GM21786 (cell line): ENCODE measurements at regions not wholly inside any gene's neighbourhood (a gene's known extent, or its start where the extent isn't known, plus 50 kb on each side); places are given as distances from the start of the nearest gene placed in this dataset.

Source experiments
- ATAC-seq: cut with Tn5 transposase; IDR thresholded peaks from one replicate; pipeline ENCODE4 v1.9.1; 2021; ENCODE audit not compliant: unreplicated experiment

- ATAC-seq: no peak
Observed at GRCh38 chr3:127033171-127033570, 50.3 kb downstream of the PLXNA1 start.

- no peak for ATAC-seq
Observed at GRCh38 chr3:127033786-127034185, 50.9 kb downstream of the PLXNA1 start.

GRCh38 chr3:127034195-127034989 lies 51.5 kb downstream of the PLXNA1 start:
- no peak for ATAC-seq

DNA sequence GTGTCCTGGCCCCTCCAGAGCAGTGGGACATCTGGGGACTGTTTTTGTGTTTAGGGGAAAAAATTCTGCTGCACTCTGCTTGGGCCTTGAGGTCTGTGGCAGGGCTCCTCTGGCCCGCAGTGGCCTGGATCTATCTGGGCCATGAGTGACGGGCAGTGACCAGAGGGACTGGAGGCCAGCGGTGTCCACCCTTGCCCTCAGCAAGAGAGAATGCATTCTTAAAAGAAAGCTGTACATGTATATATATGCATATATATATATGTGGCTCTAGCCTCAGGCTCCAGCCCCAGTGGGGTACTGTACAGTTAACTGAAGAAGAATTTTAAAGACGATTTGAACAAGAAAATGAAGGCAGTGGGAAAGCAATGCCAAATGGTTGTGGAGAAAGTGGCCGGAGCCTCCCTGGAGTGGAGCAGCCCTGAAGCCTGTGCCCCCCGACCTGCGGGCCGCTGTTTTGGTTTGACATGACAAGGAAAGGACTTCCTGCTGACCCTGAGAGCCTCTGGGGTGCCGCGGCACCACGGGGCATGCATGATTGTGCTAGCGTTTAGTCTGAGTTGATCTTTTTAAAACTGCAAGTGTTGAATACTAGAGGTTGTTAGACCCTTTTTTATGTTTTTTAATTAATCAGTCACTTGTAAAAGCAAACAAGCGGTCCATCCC lies 52.2 kb downstream of the PLXNA1 start:
- ATAC-seq: no peak

DNA sequence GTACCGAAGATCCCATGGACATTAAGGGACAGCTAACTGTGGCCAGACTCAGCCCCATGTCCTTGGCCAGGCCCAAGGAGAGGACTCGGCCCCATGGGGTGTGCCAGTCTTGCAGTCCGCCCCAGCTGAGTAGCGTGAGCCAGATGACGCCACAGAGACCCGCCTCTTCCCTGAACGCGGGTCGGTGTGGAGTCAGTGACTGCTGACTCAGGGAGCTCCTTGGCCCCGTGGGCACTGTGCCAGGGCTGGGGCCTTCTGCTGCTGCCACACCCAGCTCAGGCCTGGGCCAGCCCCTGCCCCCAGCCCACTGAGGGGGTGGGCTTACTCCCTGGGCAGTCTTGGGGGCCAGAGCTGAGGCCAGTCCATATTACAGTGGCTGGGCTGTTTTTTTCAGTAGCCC lies 52.8 kb downstream of the PLXNA1 start:
- no peak for ATAC-seq

DNA sequence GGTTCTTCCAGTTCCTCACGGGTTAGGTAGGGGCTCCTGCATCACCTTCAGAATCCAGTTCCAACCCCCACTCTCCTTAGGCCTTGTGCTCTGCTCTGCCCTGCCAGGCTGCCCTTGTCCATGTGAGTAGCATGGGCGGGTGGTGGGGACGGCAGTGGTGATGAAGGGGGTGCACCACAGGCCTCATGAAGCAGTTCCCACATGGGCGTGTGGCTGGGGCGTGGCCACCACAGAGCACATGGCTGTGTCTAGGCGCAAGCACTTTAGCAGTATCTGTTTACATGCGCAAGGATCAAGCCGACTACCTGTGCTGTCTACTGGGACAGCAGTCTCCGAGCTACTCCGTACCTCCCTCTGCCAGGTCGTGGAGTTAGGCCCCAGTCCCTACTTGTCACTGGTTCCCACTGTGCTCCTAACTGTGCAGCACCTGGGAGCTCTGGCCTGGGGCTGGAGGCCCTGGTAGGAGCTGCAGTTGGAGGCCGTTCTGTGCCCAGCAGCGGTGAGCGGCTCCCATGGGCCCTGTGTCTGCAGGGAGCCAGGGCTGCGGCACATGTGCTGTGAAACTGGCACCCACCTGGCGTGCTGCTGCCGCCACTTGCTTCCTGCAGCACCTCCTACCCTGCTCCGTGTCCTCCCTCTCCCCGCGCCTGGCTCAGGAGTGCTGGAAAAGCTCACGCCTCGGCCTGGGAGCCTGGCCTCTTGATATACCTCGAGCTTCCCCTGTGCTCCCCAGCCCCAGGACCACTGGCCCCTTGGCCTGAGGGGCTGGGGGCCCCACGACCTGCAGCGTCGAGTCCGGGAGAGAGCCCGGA lies 53.5 kb downstream of the PLXNA1 start:
- no peak for ATAC-seq

- no peak for ATAC-seq
Observed at GRCh38 chr3:127037021-127037400, 54.1 kb downstream of the PLXNA1 start.

- ATAC-seq: no peak
Observed at GRCh38 chr3:127037418-127037841, 54.5 kb downstream of the PLXNA1 start.

DNA sequence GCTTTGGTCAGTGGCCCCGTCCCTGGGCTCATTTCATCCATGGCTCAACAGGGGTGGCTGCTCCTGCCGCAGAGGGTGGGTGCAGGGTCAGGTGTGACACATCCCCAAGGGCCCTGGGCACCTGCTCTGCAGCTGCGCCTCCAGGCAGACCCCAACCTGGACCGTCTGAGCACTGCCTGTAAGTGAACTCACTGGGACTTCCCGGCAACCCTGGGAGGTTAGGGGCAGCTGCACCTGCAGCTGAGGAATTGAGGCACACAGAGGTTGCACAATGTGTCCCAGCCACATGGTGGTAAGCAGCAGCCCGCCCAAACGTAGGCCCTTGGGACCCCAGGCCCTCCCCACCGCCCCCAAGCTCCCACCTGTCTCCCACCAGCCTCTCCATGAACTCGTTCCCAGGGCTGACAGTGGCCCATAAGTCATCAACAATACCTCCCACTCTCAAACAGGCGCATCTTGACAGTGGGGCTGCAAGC lies 55.1 kb downstream of the PLXNA1 start:
- no peak for ATAC-seq

DNA sequence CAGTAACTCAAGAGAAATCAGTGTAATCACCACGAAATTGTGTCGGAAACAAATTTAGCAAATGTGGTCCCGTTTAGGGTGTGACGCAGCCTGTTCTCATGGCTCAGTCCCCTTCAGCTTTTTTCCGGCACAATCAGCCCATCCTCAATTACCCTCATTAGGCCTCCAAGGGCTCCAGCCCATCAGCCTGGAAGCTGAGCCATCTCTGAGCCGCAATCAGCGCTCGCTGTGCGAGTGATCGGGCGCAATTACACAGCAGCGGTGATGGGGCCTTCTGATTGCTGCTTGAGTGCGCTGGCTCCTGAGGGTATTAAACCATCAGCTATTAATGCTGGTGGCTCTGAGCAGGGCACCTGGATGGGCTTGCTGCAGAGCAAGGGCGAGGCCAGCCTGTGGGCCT lies 55.6 kb downstream of the PLXNA1 start:
- ATAC-seq: no peak

DNA sequence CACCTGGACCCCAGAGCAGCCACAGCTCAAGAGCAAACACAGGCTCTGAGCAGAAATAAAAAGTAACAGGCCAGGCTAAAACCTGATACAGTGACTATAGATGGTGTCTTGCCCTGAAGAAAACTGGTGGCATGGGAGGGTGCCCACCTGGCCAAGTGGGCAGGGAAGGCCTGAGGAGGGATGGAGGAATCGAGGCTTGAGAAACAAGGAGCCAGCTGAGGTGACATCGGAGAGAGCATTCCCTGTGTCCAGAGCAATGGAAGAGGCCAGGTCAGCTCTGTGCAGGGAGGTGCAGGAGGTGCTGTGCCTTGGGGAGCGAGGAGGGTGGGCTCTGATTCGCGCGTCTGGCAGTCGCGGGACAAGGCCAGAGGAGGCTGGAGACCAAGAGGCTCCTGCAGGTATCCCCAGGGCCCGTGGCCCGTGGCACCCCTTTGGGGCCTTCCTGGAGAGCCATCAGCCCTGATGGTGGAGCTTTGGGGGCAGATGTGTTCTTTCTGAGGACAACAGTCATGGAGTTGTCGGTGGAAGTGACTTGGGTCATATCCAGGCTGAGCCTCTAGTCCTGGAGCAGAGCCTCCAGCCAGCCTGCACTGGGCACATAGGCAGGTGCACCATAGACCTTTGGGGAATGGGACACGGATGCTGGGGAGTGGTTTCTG lies 56.1 kb downstream of the PLXNA1 start:
- no peak for ATAC-seq

DNA sequence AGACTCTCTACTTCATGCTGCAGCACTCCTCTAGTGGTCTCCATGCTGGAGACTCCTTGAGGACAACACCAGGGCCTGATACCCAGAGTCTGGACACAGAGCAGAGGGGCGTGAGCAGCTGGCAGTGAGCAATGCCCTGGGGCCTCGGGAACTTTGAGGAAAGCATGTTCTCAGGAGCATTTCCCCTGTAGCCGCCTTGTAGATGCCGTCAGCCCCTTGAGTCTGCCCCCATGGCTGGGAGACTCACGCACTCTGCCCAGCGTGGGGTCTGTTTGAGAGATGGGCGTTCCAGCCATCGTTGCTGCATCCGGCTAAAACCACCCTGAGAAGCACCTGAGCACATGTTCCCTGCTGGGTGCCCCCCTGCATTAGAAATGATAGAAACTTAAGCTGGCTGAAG lies 56.8 kb downstream of the PLXNA1 start:
- no peak for ATAC-seq

DNA sequence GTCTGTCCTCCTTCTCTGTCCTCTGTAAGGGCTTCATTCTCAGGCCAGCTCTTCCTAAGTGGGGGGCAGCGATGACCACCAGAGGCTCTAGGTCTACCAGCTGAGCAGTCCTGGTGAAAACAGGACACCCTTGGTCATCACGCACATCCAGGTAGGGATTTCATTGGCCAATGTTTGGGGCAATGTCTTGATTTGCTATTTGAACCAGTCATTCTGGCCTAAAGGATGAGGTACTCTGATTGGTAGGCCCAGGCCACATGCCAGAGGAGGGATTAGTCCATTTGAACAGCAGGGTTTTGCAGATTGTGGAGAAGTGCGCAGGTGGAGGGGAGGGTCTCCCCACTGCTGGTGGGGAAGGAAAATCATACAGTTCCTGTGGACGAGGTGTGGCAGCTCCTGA lies 57.3 kb downstream of the PLXNA1 start:
- ATAC-seq: no peak

DNA sequence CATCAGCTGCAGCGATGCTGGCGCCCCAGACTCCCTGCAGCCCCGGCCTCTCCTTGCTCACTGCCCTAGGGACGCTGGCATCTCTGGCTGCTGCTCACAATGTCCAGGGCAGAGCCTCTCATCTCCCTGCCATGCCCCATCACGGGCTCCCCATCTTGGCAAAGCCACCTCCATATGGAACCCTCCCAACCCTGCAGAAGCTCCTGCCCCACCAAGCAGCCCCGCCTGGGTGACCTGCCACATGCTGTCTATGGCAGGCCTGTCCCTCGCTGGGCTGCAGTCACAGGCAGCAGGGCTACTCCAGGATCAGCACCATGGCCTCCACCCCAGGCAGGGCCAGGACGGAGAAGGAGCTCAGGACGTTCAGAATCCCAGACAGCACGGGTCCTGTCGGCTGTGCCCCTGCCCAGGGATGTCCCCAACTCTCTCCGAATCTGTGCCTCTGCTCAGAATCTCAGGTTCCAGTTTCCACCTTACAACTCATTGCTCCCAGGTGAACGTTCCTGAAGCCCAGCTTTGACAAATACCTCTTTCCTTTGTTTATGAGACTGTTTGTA lies 58.4 kb downstream of the PLXNA1 start:
- ATAC-seq: no peak

DNA sequence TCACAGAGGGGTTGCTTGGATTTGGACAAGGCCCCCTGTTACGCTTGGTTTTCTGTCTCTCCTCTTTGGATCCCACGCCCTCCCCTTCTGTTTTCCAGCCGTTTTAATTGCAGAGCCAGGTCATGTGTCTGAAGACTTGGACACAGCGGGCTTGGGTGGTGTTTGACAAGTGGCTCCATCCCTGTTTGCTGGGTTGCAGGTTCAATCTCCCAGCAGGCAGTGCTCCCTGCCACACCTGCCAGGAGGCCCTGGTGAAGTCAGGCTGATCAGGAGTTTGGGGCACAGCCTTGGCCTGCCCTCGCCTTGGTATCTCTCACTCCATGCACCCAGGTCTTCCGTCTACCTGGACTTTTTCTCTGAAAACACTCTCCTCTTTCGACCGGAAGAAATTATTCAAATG lies 59.0 kb downstream of the PLXNA1 start:
- no peak for ATAC-seq

GRCh38 chr3:127042634-127043033 lies 59.7 kb downstream of the PLXNA1 start:
- no peak for ATAC-seq

DNA sequence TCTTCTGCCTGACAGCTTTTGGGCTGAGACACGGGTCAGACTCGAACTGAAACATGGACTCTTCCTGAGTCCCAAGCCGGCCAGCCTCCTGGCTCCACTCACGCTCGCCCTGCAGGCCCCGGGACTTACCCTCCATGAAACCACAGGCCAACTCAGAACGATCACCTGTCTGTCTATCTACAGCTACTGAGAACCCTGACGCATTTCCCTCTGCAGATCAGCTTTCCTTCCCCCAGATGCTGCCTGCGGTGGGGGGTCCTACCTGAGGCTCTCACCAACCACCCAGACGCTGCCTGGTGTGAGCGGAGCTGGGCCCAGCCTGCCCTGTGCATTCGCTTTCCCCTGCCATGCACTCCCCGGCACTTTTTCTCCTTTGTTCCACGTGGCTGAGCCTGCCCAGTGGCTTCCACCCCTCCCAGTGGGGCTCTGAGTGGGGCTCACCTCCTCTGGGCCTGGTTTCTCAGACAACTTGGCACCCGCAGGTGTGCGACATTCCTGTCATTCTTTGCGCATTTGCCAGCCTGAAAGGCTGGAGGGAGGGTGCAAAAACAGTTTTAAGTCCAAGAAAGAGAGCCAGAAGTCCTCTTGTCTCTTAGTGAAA lies 60.2 kb downstream of the PLXNA1 start:
- no peak for ATAC-seq

DNA sequence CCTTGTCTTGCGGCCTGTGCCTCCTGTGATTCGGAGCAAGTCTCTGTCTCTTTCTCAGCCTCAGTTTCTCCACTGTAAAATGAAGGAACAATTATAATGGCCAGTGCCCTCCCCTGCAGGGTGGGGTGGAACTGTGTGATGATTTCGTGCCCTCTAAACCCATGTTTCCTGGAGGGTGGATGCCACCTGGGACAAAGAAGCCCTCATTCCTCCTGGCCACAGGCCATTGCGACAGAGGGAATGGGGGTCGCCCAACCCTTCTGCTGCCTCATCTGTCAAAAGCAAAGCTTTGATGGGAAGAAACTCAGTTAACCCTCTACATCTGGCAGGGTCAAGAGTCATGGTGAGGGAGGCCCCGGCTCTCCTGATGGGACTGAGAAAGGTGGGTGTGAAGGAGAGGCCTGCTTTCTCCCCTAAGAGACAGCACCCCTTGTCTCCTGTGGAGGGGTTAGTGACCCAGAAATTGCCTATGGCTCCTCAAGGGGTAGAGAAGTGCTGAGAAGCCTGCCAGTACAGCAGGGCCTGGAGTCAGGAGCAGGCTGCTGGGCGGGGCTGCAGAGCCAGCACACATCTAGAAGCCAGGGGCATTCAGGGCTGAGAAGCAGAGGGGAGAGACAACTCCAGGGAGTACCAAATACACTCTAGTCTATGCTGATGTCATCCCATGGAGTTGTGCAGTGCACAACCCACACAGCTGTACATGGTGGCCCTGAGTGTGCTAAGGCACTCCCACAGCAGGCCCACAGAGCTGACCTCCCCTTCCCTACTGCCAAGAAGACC lies 61.0 kb downstream of the PLXNA1 start:
- ATAC-seq: no peak

- ATAC-seq: no peak
Observed at GRCh38 chr3:127044996-127045395, 62.1 kb downstream of the PLXNA1 start.
